Ovary (tissue), 3 donors: ENCODE measurements at regions not wholly inside any gene's neighbourhood (a gene's known extent, or its start where the extent isn't known, plus 50 kb on each side); places are given as distances from the start of the nearest gene placed in this dataset.

Experiments
- POLR2A ChIP-seq: fragments of 450-650 bp; IDR thresholded peaks from one replicate; pipeline ENCODE4 v1.6.1; 2017; ENCODE audit warnings: antibody characterized with exemption, mild to moderate bottlenecking, moderate library complexity
- TF ChIP-seq, protein P1 (sequence below), 3 donors: fragments of 450-650 bp in 2 of 3; fragments of 200-600 bp in 1 of 3; IDR thresholded peaks; one replicate each; pipeline versions ENCODE4 v1.5.1 to v1.8.0; 2016 to 2022; ENCODE audit warnings: antibody characterized with exemption in 3 of 3, mild to moderate bottlenecking in 1 of 3
- donor health status: DM: no; HTN: no; CAD: no.

DNA sequence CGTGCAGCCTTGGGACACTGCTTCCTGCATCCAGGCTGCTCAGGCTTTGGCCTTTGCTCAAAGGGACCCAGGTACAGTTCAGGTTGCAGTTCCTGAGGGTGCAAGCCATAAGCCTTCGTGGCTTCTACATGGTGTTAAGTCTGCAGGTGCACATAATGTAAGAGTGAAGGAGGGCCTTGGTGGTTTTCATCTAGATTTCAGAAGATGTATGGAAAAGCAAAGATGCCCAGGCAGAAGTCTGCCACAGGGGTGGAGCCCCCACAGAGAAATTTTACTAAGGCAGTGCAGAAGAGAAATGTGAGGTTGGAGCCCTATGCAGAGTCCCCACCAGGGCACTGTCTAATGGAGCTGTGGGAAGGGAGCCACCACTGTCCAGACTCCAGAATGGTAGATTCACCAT lies 200.9 kb downstream of the ICE1 start:
- no peak for TF ChIP-seq POLR2A
- TF ChIP-seq, protein P1, sequence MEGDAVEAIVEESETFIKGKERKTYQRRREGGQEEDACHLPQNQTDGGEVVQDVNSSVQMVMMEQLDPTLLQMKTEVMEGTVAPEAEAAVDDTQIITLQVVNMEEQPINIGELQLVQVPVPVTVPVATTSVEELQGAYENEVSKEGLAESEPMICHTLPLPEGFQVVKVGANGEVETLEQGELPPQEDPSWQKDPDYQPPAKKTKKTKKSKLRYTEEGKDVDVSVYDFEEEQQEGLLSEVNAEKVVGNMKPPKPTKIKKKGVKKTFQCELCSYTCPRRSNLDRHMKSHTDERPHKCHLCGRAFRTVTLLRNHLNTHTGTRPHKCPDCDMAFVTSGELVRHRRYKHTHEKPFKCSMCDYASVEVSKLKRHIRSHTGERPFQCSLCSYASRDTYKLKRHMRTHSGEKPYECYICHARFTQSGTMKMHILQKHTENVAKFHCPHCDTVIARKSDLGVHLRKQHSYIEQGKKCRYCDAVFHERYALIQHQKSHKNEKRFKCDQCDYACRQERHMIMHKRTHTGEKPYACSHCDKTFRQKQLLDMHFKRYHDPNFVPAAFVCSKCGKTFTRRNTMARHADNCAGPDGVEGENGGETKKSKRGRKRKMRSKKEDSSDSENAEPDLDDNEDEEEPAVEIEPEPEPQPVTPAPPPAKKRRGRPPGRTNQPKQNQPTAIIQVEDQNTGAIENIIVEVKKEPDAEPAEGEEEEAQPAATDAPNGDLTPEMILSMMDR (IDR thresholded peaks at IDR 0.05), result no peak
